Testis (tissue), 2 donors: ENCODE measurements at regions not wholly inside any gene's neighbourhood (a gene's known extent, or its start where the extent isn't known, plus 50 kb on each side); places are given as distances from the start of the nearest gene placed in this dataset.

ENCODE experiments used
- DNase-seq: peaks from one replicate; pipeline ENCODE4 v3.0.0-alpha.2; 2019
- H3K27ac ChIP-seq, 2 donors: fragments of 200-600 bp; sonication (generic); one replicate each; pipeline ENCODE4 v1.5.1; 2019
- H3K27me3 ChIP-seq: fragments of 200-600 bp; sonication (generic); one replicate; pipeline ENCODE4 v1.5.1; 2019
- H3K36me3 ChIP-seq: fragments of 200-600 bp; sonication (generic); one replicate; pipeline ENCODE4 v1.5.1; 2017; ENCODE audit warnings: low read depth; ENCODE audit errors: missing control alignments
- H3K4me1 ChIP-seq: fragments of 200-600 bp; sonication (generic); one replicate; pipeline ENCODE4 v1.5.1; 2019
- H3K4me3 ChIP-seq, 2 donors: fragments of 200-600 bp; sonication (generic); one replicate each; pipeline ENCODE4 v1.5.1; 2017 to 2019
- H3K9me3 ChIP-seq: fragments of 200-600 bp; sonication (generic); one replicate; pipeline ENCODE4 v1.5.1; 2017
- CTCF ChIP-seq, 3 experiments: fragments of 450-650 bp in 2 of 3; fragments of 200-600 bp in 1 of 3; sonication (generic) in 1 of 3; IDR thresholded peaks; one replicate each; pipeline ENCODE4 v1.5.1; 2016 to 2019; ENCODE audit warnings: antibody characterized with exemption in 3 of 3, mild to moderate bottlenecking in 2 of 3, moderate library complexity in 1 of 3
- POLR2A ChIP-seq: fragments of 450-650 bp; IDR thresholded peaks from one replicate; pipeline ENCODE4 v1.6.1; 2017; ENCODE audit warnings: antibody characterized with exemption, mild to moderate bottlenecking, moderate library complexity
- WGBS, 2 donors: methylation state at CpG; one replicate each; pipeline ENCODE4 v1.1.5; 2018; 5-methylcytosine and 5-hydroxymethylcytosine counted together
- intact Hi-C: fragments of 100-400 bp; cut with DNase I; formaldehyde crosslinking; loops from one replicate; pipeline ENCODE4 v1.15.1; 2023; ENCODE audit warnings: low total_unique reads

- TF ChIP-seq CTCF (IDR thresholded peaks at IDR 0.05) = no peak
- no peak for TF ChIP-seq POLR2A
- no peaks in the 10 kb centered on the region for H3K36me3 ChIP-seq
- H3K27ac ChIP-seq = no peak overlapping the region
- WGBS, 2 donors = 79 to 88% methylated on average over 3 of the region's 3 CpGs
- intact Hi-C loops = no loop called here
- H3K4me3 ChIP-seq = no peak overlapping the region
- no peaks in the 10 kb centered on the region for H3K27me3 ChIP-seq
- H3K4me1 ChIP-seq = no peaks in the 10 kb centered on the region
- DNase-seq = no peak
- H3K9me3 ChIP-seq = no peaks in the 10 kb centered on the region
Measured at GRCh38 chr5:114744406-114744805, 382.5 kb downstream of the KCNN2 start.

GRCh38 chr5:114734238-114734637, 372.4 kb downstream of the KCNN2 start:
- Histone ChIP-seq H3K4me1 (no peaks in the 10 kb centered on the region), H3K9me3 (no peaks in the 10 kb centered on the region), H3K4me3 (no peak overlapping the region), H3K27me3 (no peaks in the 10 kb centered on the region), H3K36me3 (no peaks in the 10 kb centered on the region), H3K27ac (no peak overlapping the region)
- TF ChIP-seq CTCF (IDR thresholded peaks at IDR 0.05) (no peak), POLR2A (no peak)
- no peak for DNase-seq
- intact Hi-C loops = no loop called here
- WGBS, 2 donors = 58 to 62% methylated on average over 1 of the region's 1 CpG

- TF ChIP-seq POLR2A (no peak), CTCF (IDR thresholded peaks at IDR 0.05) (no peak)
- DNase-seq = no peak
- Histone ChIP-seq H3K27ac (no peak overlapping the region), H3K4me1 (no peaks in the 10 kb centered on the region), H3K36me3 (no peaks in the 10 kb centered on the region), H3K4me3 (no peak overlapping the region), H3K27me3 (no peaks in the 10 kb centered on the region), H3K9me3 (no peaks in the 10 kb centered on the region)
- intact Hi-C loops = no loop called here
- WGBS, 2 donors = 92 to 97% methylated on average over 1 of the region's 1 CpG
Measured at GRCh38 chr5:114729986-114730385, 368.1 kb downstream of the KCNN2 start.

- Histone ChIP-seq H3K27me3 (no peaks in the 10 kb centered on the region), H3K36me3 (no peaks in the 10 kb centered on the region), H3K4me1 (no peaks in the 10 kb centered on the region), H3K9me3 (no peaks in the 10 kb centered on the region), H3K27ac (no peak overlapping the region), H3K4me3 (no peak overlapping the region)
- intact Hi-C loops = no loop called here
- WGBS, 2 donors = 53 to 54% methylated on average over 3 of the region's 3 CpGs
- TF ChIP-seq POLR2A (no peak), CTCF (IDR thresholded peaks at IDR 0.05) (no peak)
- no peak for DNase-seq
Measured at GRCh38 chr5:114727358-114727757, 365.5 kb downstream of the KCNN2 start.

GRCh38 chr5:114726131-114726530, 364.3 kb downstream of the KCNN2 start:
- Histone ChIP-seq H3K4me1 (no peaks in the 10 kb centered on the region), H3K4me3 (no peak overlapping the region), H3K27me3 (no peaks in the 10 kb centered on the region), H3K36me3 (no peaks in the 10 kb centered on the region), H3K27ac (no peak overlapping the region), H3K9me3 (no peaks in the 10 kb centered on the region)
- DNase-seq = no peak
- intact Hi-C loops = no loop called here
- 24 to 35% methylated on average over 2 of the region's 2 CpGs for WGBS, 2 donors
- TF ChIP-seq CTCF (IDR thresholded peaks at IDR 0.05) (no peak), POLR2A (no peak)
